SK-N-SH (cell line): ENCODE measurements at regions not wholly inside any gene's neighbourhood (a gene's known extent, or its start where the extent isn't known, plus 50 kb on each side); places are given as distances from the start of the nearest gene placed in this dataset.

Experiments used
- CTCF ChIP-seq: fragments of 200-600 bp; sonication (generic); IDR thresholded peaks from 2 replicates; pipeline ENCODE4 v1.6.1; 2017; ENCODE audit warnings: antibody characterized with exemption, mild to moderate bottlenecking, moderate library complexity
- EZH2phosphoT487 ChIP-seq: fragments of 200-600 bp; sonication (generic); IDR thresholded peaks from 2 replicates; pipeline ENCODE4 v1.6.1; 2017; ENCODE audit warnings: low read depth, mixed run types, mild to moderate bottlenecking, antibody characterized with exemption, moderate library complexity, borderline replicate concordance
- IRF3 ChIP-seq: fragments of 150-350 bp; IDR thresholded peaks from 2 replicates; pipeline ENCODE4 v1.6.1; 2016; ENCODE audit warnings: mild to moderate bottlenecking, low read depth, low read length
- POLR2AphosphoS5 ChIP-seq: IDR thresholded peaks from 2 replicates; pipeline ENCODE4 v1.6.1; 2012; ENCODE audit warnings: low read depth, low read length
- RAD21 ChIP-seq: IDR thresholded peaks from 2 replicates; pipeline ENCODE4 v1.6.1; 2012; ENCODE audit warnings: mild to moderate bottlenecking, low read length
- RFX5 ChIP-seq: IDR thresholded peaks from 2 replicates; pipeline ENCODE4 v1.6.1; 2012; ENCODE audit warnings: mild to moderate bottlenecking, improper control_type of control experiment, low read length
- RXRA ChIP-seq: IDR thresholded peaks from 2 replicates; pipeline ENCODE4 v1.4.0; 2012; ENCODE audit warnings: low read depth, mild to moderate bottlenecking, borderline replicate concordance
- SIN3A ChIP-seq: IDR thresholded peaks from 2 replicates; pipeline ENCODE4 v1.6.1; 2012; ENCODE audit warnings: low read depth, mild to moderate bottlenecking, low read length, moderate library complexity, borderline replicate concordance
- TAF1 ChIP-seq: IDR thresholded peaks from 2 replicates; pipeline ENCODE4 v1.6.1; 2012; ENCODE audit warnings: low read depth, mild to moderate bottlenecking, low read length, moderate library complexity, borderline replicate concordance
- USF1 ChIP-seq: IDR thresholded peaks from 2 replicates; pipeline ENCODE4 v1.4.0; 2012; ENCODE audit warnings: low read depth, borderline replicate concordance
- YY1 ChIP-seq: IDR thresholded peaks from 2 replicates; pipeline ENCODE4 v1.4.0; 2012; ENCODE audit warnings: low read depth, mild to moderate bottlenecking

- TF ChIP-seq RXRA = no peak
- no peak for TF ChIP-seq TAF1
- no peak for TF ChIP-seq POLR2AphosphoS5
- no peak for TF ChIP-seq RFX5
- no peak for TF ChIP-seq CTCF
- no peak for TF ChIP-seq SIN3A
- no peak for TF ChIP-seq RAD21
- no peak for TF ChIP-seq YY1
- no peak for TF ChIP-seq IRF3
- no peak for TF ChIP-seq USF1
- TF ChIP-seq EZH2phosphoT487 = no peak
Observed at GRCh38 chr4:75370576-75370975, 143.6 kb downstream of the RCHY1 start.
